HG02852 (cell line): ENCODE measurements at regions not wholly inside any gene's neighbourhood (a gene's known extent, or its start where the extent isn't known, plus 50 kb on each side); places are given as distances from the start of the nearest gene placed in this dataset.

ENCODE experiments used
- ATAC-seq: cut with Tn5 transposase; IDR thresholded peaks from one replicate; pipeline ENCODE4 v1.9.1; 2021; ENCODE audit warnings: mild to moderate bottlenecking, moderate library complexity; ENCODE audit not compliant: unreplicated experiment

DNA sequence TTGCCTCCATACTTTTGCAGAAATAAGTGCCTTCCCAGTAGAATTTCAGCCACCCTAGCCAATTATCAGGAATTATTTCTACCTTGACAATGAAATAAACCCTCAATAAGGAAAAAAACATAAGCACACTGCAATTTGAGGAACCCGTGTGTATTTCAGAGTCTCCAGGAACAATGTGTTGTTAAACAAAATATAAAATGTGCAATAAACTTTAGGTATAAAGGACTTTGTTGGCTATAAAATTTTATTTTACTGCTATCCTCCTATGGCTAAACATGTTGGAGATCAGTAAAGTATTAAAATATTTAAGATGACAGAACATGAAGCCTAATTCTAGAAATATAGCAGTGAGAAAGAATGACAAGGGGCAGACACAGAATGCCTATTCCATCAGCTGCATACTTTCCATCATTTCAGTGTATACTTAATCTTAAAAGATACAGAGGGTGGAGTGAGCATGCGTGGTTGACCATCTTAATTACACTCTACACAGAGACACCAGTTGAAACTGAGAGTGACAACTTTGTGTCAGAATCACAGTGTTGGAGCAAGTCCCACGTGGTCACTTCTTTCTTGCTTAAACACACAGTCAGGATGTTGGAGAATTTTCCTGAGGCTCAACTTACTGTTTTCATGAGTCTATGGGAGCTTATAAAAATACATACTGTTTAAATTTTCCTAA, 79.0 kb upstream of the SUCLG2 start:
- ATAC-seq = no peak

DNA sequence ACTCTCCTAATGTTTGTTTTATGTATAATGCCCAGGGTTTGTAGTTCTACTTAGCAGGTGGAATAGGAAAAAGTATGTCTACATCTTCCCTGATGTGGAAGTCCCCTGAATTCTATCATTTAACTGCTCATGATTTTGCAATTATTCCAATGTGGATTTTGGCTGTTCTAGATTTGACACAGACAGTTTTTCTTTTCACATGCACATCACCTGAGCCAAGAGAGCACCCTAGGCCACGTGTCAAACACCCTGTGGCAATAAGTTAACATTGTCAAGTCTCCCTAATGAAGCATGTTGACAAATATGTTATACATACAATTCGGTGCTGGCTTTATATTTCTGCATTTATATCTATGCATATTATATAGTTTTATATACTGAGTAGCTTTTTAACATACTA, 70.0 kb upstream of the SUCLG2 start:
- no peak for ATAC-seq

DNA sequence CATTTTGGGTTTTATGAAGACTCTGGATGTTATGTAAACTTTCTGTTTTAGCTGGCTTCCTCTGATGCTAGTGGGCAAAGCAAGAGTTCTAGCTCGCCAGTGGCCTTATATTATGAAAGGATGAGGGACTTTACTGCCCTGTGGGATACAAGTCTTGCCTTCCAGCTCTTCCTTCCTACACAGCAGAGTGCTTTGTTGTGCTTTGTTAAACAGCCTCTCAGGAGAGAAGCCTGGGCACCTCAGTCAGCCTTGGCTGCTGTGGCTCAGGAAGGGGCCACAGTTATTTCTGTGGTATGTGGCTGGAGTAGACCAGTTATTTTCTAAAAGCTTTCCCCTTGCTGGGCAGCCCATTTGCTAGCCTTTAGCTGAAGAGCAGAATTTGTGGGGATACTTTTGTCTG, 69.5 kb upstream of the SUCLG2 start:
- no peak for ATAC-seq

DNA sequence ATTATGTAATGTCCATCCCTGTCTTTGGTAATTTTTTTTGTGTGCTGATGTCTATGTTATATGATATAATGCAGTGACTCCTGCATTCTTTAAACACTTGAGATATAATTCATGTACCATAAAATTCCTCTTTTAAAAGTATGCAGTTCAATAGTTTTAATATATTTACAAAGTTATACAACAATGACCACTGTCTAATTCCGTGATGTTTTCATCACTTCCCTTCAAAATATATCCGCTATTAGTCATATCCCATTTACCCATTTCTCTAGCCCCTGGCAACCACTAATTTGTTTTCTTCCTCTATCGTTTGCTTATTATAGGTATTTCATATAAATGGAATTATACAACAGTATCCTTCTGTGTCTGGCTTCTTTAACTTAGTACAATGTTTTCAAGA, 64.9 kb upstream of the SUCLG2 start:
- no peak for ATAC-seq

DNA sequence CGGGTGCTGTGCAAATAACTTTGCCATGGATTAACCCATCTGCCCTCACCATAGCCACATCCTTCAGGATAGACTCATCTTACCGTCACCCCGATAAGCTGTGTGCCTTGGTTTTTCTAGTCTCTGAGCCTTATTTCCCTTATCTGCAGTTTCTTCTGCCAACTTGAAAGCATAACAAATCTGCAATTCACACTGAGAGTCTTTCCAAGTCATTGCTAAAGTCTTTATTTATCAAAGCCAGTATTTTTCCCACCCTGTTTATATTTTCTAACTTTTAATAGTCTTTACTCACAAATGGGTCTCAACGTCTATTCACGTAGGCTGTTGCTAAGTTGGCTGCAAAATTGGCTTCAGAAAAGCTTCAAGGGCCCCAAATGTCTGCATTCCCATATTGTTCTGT, 61.6 kb upstream of the SUCLG2 start:
- ATAC-seq = no peak

DNA sequence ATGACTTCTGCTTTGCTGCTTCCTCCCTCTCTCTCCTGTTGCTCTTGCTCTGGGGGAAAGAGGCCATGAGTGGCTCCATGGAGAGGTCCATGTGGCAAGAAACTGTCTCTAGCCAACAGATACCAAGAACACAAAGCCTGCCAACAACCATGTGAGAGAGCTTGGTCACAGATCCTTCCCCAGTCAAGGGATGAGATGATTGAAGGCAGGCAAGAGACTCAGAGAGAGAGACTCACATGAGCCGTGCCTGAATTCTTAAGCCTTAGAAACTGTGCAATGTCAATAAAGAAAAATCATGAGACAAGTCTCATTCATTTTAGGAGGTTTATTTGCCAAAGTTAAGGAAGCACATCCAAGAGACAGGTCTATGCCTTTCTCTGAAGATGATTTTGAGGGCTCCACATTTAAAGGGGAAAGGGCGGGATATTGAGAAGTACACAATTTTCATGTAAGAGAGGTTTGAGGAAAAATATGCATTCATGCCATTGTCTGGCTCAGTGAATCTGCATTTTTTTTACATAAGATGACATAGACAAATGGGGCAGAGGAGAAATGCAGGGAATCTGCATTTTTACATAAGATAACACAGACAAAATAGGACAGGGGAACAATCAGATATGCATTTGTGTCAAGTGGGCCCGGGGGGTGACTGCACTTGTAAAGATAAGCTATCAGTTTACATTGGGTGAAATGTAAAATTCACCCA, 59.5 kb upstream of the SUCLG2 start:
- no peak for ATAC-seq

DNA sequence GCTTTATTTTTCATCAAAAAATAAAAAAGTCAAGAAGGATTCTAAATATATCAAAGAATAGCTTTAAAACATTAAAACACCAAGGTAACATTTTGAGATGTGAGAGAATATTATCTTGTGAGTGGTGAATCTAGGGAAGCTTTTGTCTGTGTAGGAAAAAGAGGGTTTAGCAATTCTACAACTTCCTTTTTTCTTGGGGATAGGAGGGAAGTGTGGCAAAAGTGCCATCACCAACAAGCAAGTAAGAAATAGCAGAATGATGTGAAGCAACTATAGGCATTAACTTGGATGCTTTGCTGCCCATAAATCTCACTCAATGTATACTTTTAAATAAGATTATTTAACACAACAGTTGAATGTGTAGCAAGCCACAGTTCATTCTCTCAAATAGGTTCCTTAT, 57.8 kb upstream of the SUCLG2 start:
- ATAC-seq = no peak

DNA sequence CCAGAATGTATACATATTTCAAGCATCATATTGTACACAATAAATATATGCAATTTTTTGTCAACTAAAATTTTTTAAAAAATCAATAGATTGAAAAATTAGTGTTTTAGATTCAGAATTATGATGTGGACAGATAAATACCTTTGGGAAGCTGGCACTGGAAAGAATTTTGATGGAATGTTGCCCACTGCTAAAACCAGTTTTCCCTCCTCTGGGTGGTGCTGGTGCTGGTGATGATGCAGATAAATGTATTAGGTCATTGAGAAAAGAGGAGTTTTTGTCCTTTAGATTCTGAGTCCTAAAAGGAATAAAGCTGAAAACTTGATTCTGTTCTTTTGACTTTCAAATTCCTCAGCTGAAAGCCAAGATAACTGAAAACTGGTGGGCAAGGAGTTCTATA, 56.0 kb upstream of the SUCLG2 start:
- ATAC-seq = no peak

DNA sequence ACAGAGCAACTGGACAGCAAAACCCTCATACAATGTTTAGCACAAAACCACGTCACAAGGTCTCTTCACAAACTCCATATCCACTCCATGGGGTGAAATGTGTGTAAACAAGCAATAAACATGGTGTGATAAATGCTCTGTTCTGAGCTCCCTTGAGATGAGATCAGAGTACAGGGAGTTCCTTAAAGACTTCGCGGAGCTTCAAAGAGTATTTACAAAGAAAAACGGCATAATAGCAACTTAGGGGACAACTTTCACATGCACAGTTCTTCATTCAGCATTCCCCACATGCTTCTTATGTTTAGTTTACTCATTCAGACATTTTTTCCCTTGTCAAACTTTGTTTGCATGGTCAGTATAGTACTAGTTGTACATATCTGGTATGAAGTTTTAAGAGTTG, 52.5 kb upstream of the SUCLG2 start:
- no peak for ATAC-seq

DNA sequence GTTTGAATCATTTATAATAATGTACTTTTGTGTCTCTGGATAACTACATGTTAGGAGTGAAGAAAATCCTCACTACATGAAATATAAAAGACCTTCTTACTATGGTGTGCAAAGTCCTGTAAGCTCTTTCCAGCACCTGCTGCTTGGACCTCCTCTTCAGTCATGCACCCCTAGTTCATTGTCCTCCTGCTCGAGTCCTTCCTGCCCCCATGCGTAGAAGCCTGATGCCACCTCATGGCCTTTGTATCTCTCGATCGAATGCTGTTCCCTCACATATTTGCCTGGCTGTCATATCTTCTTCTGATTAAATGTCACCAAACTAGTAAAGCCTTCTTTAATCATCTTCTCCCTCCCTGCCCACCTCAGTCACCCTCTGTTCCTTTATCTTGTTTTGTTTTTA, 49.9 kb upstream of the SUCLG2 start:
- no peak for ATAC-seq
